ENCODE measurements at regions not wholly inside any gene's neighbourhood (a gene's known extent, or its start where the extent isn't known, plus 50 kb on each side); places are given as distances from the start of the nearest gene placed in this dataset.

GRCh38 chr6:947235-947934 lies 254.4 kb upstream of the EXOC2 start:
- TF ChIP-seq, protein P1, sequence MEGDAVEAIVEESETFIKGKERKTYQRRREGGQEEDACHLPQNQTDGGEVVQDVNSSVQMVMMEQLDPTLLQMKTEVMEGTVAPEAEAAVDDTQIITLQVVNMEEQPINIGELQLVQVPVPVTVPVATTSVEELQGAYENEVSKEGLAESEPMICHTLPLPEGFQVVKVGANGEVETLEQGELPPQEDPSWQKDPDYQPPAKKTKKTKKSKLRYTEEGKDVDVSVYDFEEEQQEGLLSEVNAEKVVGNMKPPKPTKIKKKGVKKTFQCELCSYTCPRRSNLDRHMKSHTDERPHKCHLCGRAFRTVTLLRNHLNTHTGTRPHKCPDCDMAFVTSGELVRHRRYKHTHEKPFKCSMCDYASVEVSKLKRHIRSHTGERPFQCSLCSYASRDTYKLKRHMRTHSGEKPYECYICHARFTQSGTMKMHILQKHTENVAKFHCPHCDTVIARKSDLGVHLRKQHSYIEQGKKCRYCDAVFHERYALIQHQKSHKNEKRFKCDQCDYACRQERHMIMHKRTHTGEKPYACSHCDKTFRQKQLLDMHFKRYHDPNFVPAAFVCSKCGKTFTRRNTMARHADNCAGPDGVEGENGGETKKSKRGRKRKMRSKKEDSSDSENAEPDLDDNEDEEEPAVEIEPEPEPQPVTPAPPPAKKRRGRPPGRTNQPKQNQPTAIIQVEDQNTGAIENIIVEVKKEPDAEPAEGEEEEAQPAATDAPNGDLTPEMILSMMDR (IDR thresholded peaks at IDR 0.05 in 2 of 3, conservative IDR thresholded peaks at IDR 0.05 in 1 of 3; ENCODE audit: borderline replicate concordance in 1 of 3, insufficient read depth in 1 of 3, low read depth in 2 of 3, low read length in 2 of 3), result no peak
- TF ChIP-seq POLR2A (IDR thresholded peaks at IDR 0.05; ENCODE audit: borderline replicate concordance, extremely low read depth, insufficient read depth, insufficient read length), result no peak
- no peak for TF ChIP-seq RAD21 (IDR thresholded peaks at IDR 0.05; ENCODE audit: low read depth)
- no peak for TF ChIP-seq POLR2AphosphoS5 (IDR thresholded peaks at IDR 0.05; ENCODE audit: low read depth, low read length)
